Tibial artery (tissue), 4 donors: ENCODE measurements at regions not wholly inside any gene's neighbourhood (a gene's known extent, or its start where the extent isn't known, plus 50 kb on each side); places are given as distances from the start of the nearest gene placed in this dataset.

ENCODE experiments used
- DNase-seq, 2 donors: peaks; one replicate each; pipeline ENCODE4 v3.0.0-alpha.2; 2019
- H3K27ac ChIP-seq, 2 donors: fragments of 200-600 bp; sonication (generic) in 1 of 2; 1 replicate in 1 of 2; 2 replicates in 1 of 2; pipeline ENCODE4 v1.5.1; 2018 to 2019; ENCODE audit warnings: mild to moderate bottlenecking in 1 of 2
- H3K27me3 ChIP-seq, 2 donors: fragments of 200-600 bp; sonication (generic) in 1 of 2; one replicate each; pipeline versions ENCODE4 v1.5.1 to v1.6.0; 2016 to 2019
- H3K36me3 ChIP-seq, 3 donors: fragments of 200-600 bp; sonication (generic) in 2 of 3; one replicate each; pipeline ENCODE4 v1.5.1; 2016 to 2019; ENCODE audit warnings: mild to moderate bottlenecking in 2 of 3
- H3K4me1 ChIP-seq, 4 donors: fragments of 200-600 bp; sonication (generic) in 2 of 4; 1 replicate in 3 of 4; 2 replicates in 1 of 4; pipeline ENCODE4 v1.5.1; 2016 to 2019
- H3K4me3 ChIP-seq, 2 donors: fragments of 200-600 bp; sonication (generic) in 1 of 2; 1 replicate in 1 of 2; 2 replicates in 1 of 2; pipeline ENCODE4 v1.5.1; 2018 to 2019; ENCODE audit warnings: mild to moderate bottlenecking in 2 of 2
- H3K9me3 ChIP-seq, 3 donors: fragments of 200-600 bp; sonication (generic) in 1 of 3; one replicate each; pipeline ENCODE4 v1.5.1; 2016 to 2019
- CTCF ChIP-seq, 2 experiments: fragments of 200-600 bp in 1 of 2; fragments of 450-650 bp in 1 of 2; IDR thresholded peaks; one replicate each; pipeline ENCODE4 v1.5.1; 2017 to 2019; ENCODE audit warnings: antibody characterized with exemption in 2 of 2, mild to moderate bottlenecking in 1 of 2, moderate library complexity in 1 of 2
- intact Hi-C: fragments of 100-400 bp; cut with DNase I; formaldehyde crosslinking; loops from one replicate; pipeline ENCODE4 v1.15.0; 2023; ENCODE audit warnings: low total_unique reads

- no peak for DNase-seq
- Histone ChIP-seq H3K27ac (no peak overlapping the region), H3K9me3 (no peaks in the 10 kb centered on the region), H3K4me1 (peaks cover 0 to 5% (median 2%) of the 10 kb centered on the region in 4 donors), H3K27me3 (no peaks in the 10 kb centered on the region), H3K4me3 (no peak overlapping the region), H3K36me3 (no peaks in the 10 kb centered on the region)
- intact Hi-C loops = no loop called here
- TF ChIP-seq CTCF (IDR thresholded peaks at IDR 0.05) = peak in 1 of 2 experiments; percentile 22
Measured at GRCh38 chr16:85479972-85480726, 133.0 kb upstream of the GSE1 start.

DNA sequence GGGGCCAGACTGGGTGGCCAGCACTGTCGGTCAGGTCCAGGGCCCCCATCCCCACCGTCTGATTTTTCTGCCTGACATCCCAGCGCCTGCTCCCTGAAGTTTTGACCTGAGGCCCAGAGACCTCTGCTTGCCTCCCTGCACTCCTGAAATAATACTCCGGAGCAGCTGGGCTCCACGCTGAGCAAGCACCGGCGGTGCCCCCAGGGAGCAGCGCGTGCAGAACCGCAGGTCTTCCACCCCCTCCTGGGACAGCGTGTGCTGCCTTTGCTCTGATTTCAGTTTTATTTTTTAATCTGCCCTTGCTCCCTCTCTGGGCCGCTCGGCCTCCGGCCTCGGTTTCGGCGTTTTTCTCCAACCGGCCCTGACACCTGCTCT, 132.4 kb upstream of the GSE1 start:
- no peaks in the 10 kb centered on the region for H3K27me3 ChIP-seq
- intact Hi-C loops = no loop called here
- H3K4me3 ChIP-seq = no peak overlapping the region
- no peak for DNase-seq
- H3K36me3 ChIP-seq = no peaks in the 10 kb centered on the region
- no peak overlapping the region for H3K27ac ChIP-seq
- no peak for TF ChIP-seq CTCF (IDR thresholded peaks at IDR 0.05)
- H3K4me1 ChIP-seq = no peaks in the 10 kb centered on the region
- H3K9me3 ChIP-seq = no peaks in the 10 kb centered on the region

GRCh38 chr16:85481206-85481605, 131.9 kb upstream of the GSE1 start:
- Histone ChIP-seq H3K4me1 (no peaks in the 10 kb centered on the region), H3K9me3 (no peaks in the 10 kb centered on the region), H3K27me3 (no peaks in the 10 kb centered on the region), H3K36me3 (no peaks in the 10 kb centered on the region), H3K27ac (no peak overlapping the region), H3K4me3 (no peak overlapping the region)
- no peak for TF ChIP-seq CTCF (IDR thresholded peaks at IDR 0.05)
- no peak for DNase-seq
- intact Hi-C loops = no loop called here

- intact Hi-C loops = no loop called here
- no peaks in the 10 kb centered on the region for H3K36me3 ChIP-seq
- no peak for DNase-seq
- no peaks in the 10 kb centered on the region for H3K9me3 ChIP-seq
- H3K4me3 ChIP-seq = no peak overlapping the region
- H3K27ac ChIP-seq = no peak overlapping the region
- H3K27me3 ChIP-seq = no peaks in the 10 kb centered on the region
- H3K4me1 ChIP-seq = no peaks in the 10 kb centered on the region
- TF ChIP-seq CTCF (IDR thresholded peaks at IDR 0.05) = no peak
Measured at GRCh38 chr16:85481738-85482137, 131.4 kb upstream of the GSE1 start.

GRCh38 chr16:85483424-85483823, 129.7 kb upstream of the GSE1 start:
- DNase-seq = no peak
- Histone ChIP-seq H3K27ac (no peak overlapping the region), H3K9me3 (no peaks in the 10 kb centered on the region), H3K36me3 (no peaks in the 10 kb centered on the region), H3K4me3 (no peak overlapping the region), H3K4me1 (no peaks in the 10 kb centered on the region), H3K27me3 (no peaks in the 10 kb centered on the region)
- no peak for TF ChIP-seq CTCF (IDR thresholded peaks at IDR 0.05)
- intact Hi-C loops = no loop called here
